Globus pallidus (tissue), 1 donor: ENCODE measurements at regions not wholly inside any gene's neighbourhood (a gene's known extent, or its start where the extent isn't known, plus 50 kb on each side); places are given as distances from the start of the nearest gene placed in this dataset.
"Not testable (repeated sequence)": the region's sequence is repeated elsewhere in the genome, so short reads cannot be mapped to it uniquely, and the experiment has no call there.

Experiments
- DNase-seq: peaks from one replicate; pipeline ENCODE4 v3.0.0-alpha.2; 2015; ENCODE audit warnings: low spot score

- no peak for DNase-seq
These were observed 257.5 kb upstream of the FAT1 start for GRCh38 chr4:186981161-186981560.

GRCh38 chr4:186982160-186982559 lies 258.5 kb upstream of the FAT1 start:
- no peak for DNase-seq

- DNase-seq: peak; percentile 26
These were observed 260.5 kb upstream of the FAT1 start for GRCh38 chr4:186984105-186984644.

- no peak for DNase-seq
These were observed 276.0 kb upstream of the FAT1 start for GRCh38 chr4:186999686-187000085.

- no peak for DNase-seq
These were observed 276.6 kb upstream of the FAT1 start for GRCh38 chr4:187000281-187000680.

- DNase-seq: not testable (repeated sequence)
These were observed 278.5 kb upstream of the FAT1 start for GRCh38 chr4:187002133-187002532.

- DNase-seq: no peak
These were observed 281.0 kb upstream of the FAT1 start for GRCh38 chr4:187004628-187005027.

- no peak for DNase-seq
These were observed 282.5 kb upstream of the FAT1 start for GRCh38 chr4:187006189-187006618.

GRCh38 chr4:187010052-187010451 lies 286.4 kb upstream of the FAT1 start:
- DNase-seq: no peak

- no peak for DNase-seq
These were observed 292.4 kb upstream of the FAT1 start for GRCh38 chr4:187016101-187016500.

- DNase-seq: no peak
These were observed 293.5 kb upstream of the FAT1 start for GRCh38 chr4:187017147-187017546.

- no peak for DNase-seq
These were observed 296.2 kb upstream of the FAT1 start for GRCh38 chr4:187019896-187020295.

- no peak for DNase-seq
These were observed 297.0 kb upstream of the FAT1 start for GRCh38 chr4:187020676-187021075.

GRCh38 chr4:187021436-187022205 lies 298.0 kb upstream of the FAT1 start:
- no peak for DNase-seq

GRCh38 chr4:187027272-187027671 lies 303.6 kb upstream of the FAT1 start:
- DNase-seq: no peak

GRCh38 chr4:187042251-187042650 lies 318.6 kb upstream of the FAT1 start:
- DNase-seq: no peak

GRCh38 chr4:187046471-187046870 lies 322.8 kb upstream of the FAT1 start:
- no peak for DNase-seq

- no peak for DNase-seq
These were observed 335.4 kb upstream of the FAT1 start for GRCh38 chr4:187059021-187059420.

- no peak for DNase-seq
These were observed 336.2 kb upstream of the FAT1 start for GRCh38 chr4:187059895-187060294.

- no peak for DNase-seq
These were observed 336.9 kb upstream of the FAT1 start for GRCh38 chr4:187060551-187060950.

- DNase-seq: no peak
These were observed 339.6 kb upstream of the FAT1 start for GRCh38 chr4:187063251-187063650.

GRCh38 chr4:187064033-187064432 lies 340.4 kb upstream of the FAT1 start:
- DNase-seq: no peak

GRCh38 chr4:187065396-187065795 lies 341.7 kb upstream of the FAT1 start:
- DNase-seq: no peak

GRCh38 chr4:187065806-187066205 lies 342.1 kb upstream of the FAT1 start:
- DNase-seq: no peak
